Neuron (in vitro differentiated cells): ENCODE measurements at regions not wholly inside any gene's neighbourhood (a gene's known extent, or its start where the extent isn't known, plus 50 kb on each side); places are given as distances from the start of the nearest gene placed in this dataset.
A peak's percentile ranks its signal among the peaks of the same experiment; 100 is the strongest.
"Not testable (repeated sequence)": the region's sequence is repeated elsewhere in the genome, so short reads cannot be mapped to it uniquely, and the experiment has no call there.

Experiments used
- H2AFZ ChIP-seq: one replicate; pipeline ENCODE4 v1.6.1; 2013; ENCODE audit warnings: low read depth, mild to moderate bottlenecking, inconsistent platforms, low read length, moderate library complexity
- H3K27me3 ChIP-seq: one replicate; pipeline ENCODE4 v1.6.1; 2013; ENCODE audit warnings: low read length; ENCODE audit not compliant: insufficient read depth
- H3K36me3 ChIP-seq: one replicate; pipeline ENCODE4 v1.6.1; 2013; ENCODE audit warnings: low read length; ENCODE audit not compliant: insufficient read depth
- H3K4me1 ChIP-seq: one replicate; pipeline ENCODE4 v1.6.1; 2013; ENCODE audit warnings: low read length; ENCODE audit not compliant: insufficient read depth
- H3K4me3 ChIP-seq: 2 replicates; pipeline ENCODE4 v1.5.1; 2013; ENCODE audit warnings: mild to moderate bottlenecking, low read length, moderate library complexity
- H3K9me3 ChIP-seq: one replicate; pipeline ENCODE4 v1.6.1; 2013; ENCODE audit warnings: low read length

DNA sequence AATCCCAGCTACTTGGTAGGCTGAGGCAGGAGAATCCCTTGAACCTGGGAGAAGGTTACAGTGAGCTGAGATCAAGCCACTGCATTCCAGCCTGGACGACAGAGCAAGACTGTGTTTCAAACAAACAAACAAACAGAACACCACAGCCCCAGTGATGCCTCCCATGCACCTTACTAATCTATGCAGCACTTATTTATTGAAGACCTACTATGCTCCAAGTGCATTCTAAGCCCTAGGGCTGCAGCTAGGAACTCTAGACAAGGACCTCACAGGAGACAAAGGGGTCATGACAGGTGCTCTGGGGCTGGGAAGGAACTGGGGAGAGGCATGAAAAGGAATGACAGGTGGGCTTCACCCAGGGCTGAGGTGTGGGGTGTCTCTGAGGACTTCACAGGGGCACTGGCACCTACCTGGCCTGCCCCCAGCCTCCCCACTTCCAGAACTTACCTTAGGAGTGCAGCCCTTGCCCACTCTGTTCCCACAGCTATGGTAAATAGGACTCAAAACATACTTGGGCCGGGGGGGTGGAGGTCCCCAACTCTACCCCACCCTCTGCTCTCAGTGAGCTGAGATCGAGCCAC is 69.4 kb downstream of the C9orf50 start:
- Histone ChIP-seq H2AFZ (no peak overlapping the region), H3K4me3 (no peak overlapping the region), H3K4me1 (peaks cover 13% of the 10 kb centered on the region), H3K27me3 (no peaks in the 10 kb centered on the region), H3K36me3 (no peaks in the 10 kb centered on the region), H3K9me3 (no peaks in the 10 kb centered on the region)

DNA sequence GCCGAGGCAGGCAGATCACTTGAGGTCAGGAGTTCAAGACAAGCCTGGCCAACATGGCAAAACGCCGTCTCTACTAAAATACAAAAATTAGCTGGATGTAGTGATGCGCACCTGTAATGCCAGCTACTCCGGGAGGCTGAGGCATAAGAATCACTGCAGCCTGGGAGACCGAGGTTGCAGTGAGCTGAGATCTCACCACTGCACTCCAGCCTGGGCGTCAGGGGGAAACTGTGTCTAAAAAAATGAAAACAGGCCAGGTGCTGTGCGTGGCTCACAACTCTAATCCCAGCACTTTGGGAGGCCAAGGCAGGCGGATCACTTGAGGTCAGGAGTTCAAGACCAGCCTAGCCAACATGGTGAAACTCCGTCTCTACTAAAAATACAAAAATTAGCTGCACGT is 69.9 kb downstream of the C9orf50 start:
- H3K9me3 ChIP-seq, H2AFZ ChIP-seq, H3K36me3 ChIP-seq, H3K27me3 ChIP-seq, H3K4me1 ChIP-seq, H3K4me3 ChIP-seq: not testable (repeated sequence)

DNA sequence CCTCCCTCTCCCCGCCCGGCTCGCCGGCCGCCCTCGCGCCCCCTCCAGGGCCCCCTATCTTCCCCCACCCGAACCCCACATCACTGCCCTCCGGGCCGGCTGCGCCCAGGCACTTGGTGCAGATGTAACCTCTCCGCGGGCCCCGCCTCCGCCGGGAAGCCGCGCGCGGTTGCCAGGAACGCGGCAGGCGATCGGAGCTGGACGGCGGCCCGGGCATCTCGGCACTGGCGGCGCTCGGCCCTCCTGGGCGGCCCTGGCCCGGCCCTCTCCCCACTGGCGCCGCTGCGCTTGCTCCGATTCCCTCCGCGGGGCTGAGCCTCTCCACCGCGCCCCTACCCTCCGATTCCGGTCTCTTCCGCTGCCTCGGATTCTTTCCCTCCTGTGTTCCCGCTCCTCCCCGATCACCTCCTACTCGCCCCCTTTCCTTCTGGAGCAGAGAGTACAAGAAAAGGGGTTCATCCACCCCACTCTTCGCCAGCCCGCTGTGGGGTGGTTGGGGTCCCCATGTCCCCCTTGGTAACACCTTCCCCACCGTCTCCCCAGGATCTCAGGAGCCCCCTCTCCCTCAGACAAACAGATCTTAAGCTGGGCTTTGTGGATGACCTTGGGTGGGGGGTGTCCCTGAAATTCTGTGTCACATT is 70.6 kb downstream of the C9orf50 start:
- no peaks in the 10 kb centered on the region for H3K27me3 ChIP-seq
- no peaks in the 10 kb centered on the region for H3K9me3 ChIP-seq
- peaks cover under 1% of the 10 kb centered on the region for H3K4me1 ChIP-seq
- H3K4me3 ChIP-seq = no peak overlapping the region
- H3K36me3 ChIP-seq = no peaks in the 10 kb centered on the region
- peak overlapping the region; percentile 2 for H2AFZ ChIP-seq

DNA sequence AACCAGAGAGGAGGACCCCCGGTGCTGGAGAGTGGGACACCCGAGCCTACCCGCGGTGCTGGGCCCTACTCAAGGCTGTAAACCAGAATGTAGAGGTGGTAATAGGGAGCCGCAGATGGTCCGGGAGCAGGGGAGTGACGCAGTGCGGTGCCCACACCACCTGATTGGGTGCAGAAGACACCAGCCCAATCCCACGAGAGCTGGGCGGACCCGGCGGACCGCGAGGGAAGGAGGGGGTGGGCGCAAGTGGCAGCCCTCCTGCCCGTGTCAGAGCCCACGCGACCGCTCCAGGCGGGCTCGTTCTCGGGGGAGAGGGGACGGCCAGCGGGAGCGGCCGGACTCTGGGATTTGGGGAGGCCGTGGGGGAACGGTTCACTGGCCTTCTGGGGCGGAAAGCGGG is 71.2 kb downstream of the C9orf50 start:
- H3K9me3 ChIP-seq = no peaks in the 10 kb centered on the region
- no peaks in the 10 kb centered on the region for H3K4me1 ChIP-seq
- no peak overlapping the region for H3K4me3 ChIP-seq
- H3K27me3 ChIP-seq = no peaks in the 10 kb centered on the region
- H2AFZ ChIP-seq = no peak overlapping the region
- H3K36me3 ChIP-seq = no peaks in the 10 kb centered on the region

DNA sequence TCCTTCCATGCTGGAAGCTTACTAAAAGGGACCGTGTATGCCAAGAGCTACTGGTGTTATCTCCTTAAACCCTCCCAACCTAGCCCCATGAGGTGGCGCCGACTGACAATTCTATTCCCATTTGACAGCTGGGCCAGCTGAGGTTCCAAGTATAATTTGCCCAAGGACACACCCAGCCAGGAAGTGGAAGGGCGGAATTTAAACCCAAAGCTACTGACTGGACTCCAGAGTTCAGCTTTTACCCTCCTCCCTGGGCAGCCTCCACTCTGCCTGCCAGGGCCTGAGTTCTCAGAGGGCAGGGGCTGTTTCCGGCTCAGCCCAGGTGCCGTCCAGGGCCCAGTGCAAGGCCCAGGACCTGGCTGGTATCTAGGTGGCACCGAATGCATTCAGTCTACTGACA is 71.8 kb downstream of the C9orf50 start:
- H3K4me3 ChIP-seq = no peak overlapping the region
- H3K4me1 ChIP-seq = no peaks in the 10 kb centered on the region
- no peaks in the 10 kb centered on the region for H3K9me3 ChIP-seq
- H3K27me3 ChIP-seq = no peaks in the 10 kb centered on the region
- H3K36me3 ChIP-seq = no peaks in the 10 kb centered on the region
- no peak overlapping the region for H2AFZ ChIP-seq

DNA sequence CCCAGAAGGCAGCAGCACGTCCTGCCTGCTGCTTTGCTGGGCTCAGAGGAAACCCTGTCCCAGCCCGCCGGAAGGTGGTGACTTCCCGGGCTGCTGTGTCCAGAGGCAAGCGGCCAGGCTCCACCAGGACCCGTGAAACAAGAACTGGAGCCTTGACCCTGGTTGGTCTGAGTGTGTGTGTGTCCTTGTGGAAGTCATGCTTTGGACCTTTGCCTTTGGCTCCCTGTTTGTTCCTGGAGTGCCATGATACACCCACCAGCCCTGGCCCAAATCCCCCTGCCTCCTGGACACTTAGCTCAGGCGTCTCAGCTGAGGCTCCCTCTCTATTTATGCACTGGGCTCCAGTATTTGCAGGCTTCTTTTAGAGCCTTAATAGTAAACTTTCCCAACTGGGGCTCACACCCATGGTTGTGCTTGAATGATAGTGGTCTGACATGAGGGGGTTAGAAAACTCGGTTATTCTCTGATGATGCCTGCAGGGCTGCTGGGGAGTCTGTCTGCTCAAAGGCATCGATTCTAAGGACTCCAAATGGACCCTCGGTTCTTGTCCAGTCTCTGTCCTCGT is 72.2 kb downstream of the C9orf50 start:
- H3K4me1 ChIP-seq = no peaks in the 10 kb centered on the region
- no peaks in the 10 kb centered on the region for H3K27me3 ChIP-seq
- no peaks in the 10 kb centered on the region for H3K9me3 ChIP-seq
- H2AFZ ChIP-seq = no peak overlapping the region
- no peaks in the 10 kb centered on the region for H3K36me3 ChIP-seq
- H3K4me3 ChIP-seq = no peak overlapping the region

DNA sequence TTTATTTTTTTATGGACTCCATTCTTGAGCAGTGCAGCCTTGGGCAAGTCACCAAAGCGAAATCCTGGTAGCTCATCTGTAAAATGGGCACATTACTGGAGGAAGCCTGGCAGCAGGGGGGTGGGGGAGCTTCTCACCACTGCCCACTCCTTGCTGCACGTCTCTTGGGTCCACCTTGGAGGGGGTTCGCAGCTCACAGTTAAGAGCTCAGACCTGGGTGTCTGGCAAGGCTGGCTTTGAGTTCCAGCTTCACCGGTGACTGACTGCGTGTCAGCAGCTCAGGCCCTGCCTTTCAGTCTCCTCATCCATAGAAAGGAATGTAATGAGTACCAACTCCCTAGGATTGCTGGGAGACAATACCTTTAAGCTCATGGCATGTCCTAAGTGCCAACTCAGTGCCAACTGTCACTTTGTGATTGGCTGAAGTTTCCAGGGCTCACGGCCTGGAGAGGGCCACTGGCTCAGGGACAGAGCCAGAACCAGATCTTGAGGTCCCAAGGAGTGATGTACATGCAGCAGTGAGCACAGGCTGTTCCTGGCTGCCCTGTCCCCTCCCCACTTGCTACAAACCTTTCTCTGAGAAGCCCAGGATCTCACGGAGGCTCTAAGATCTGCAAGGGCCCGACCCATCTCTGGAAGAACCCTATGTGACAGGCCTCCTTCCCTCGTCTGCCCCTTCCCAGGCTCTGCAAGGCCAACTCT is 72.9 kb downstream of the C9orf50 start:
- no peaks in the 10 kb centered on the region for H3K36me3 ChIP-seq
- H3K4me3 ChIP-seq = no peak overlapping the region
- H2AFZ ChIP-seq = no peak overlapping the region
- H3K9me3 ChIP-seq = no peaks in the 10 kb centered on the region
- no peaks in the 10 kb centered on the region for H3K4me1 ChIP-seq
- H3K27me3 ChIP-seq = no peaks in the 10 kb centered on the region

DNA sequence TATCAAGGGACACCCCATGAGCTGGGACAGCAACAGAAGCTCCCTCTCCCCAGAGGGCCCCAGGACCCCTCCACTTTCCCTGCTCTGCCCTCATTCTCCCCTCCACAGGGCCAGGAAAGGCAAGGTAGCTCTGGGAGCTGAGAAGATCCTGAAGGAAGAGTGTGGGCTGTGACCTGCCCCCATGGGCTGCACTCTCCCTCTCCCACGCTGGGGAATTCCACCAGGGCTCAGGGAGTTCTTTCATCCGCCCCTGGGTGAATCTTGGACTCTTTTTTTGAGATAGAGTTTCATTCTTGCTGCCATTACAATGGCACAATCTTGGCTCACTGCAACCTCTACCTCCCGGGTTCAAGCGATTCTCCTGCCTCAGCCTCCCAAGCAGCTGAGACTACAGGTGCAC is 73.8 kb downstream of the C9orf50 start:
- no peaks in the 10 kb centered on the region for H3K27me3 ChIP-seq
- H3K9me3 ChIP-seq = no peaks in the 10 kb centered on the region
- no peaks in the 10 kb centered on the region for H3K4me1 ChIP-seq
- H2AFZ ChIP-seq = no peak overlapping the region
- no peaks in the 10 kb centered on the region for H3K36me3 ChIP-seq
- no peak overlapping the region for H3K4me3 ChIP-seq

DNA sequence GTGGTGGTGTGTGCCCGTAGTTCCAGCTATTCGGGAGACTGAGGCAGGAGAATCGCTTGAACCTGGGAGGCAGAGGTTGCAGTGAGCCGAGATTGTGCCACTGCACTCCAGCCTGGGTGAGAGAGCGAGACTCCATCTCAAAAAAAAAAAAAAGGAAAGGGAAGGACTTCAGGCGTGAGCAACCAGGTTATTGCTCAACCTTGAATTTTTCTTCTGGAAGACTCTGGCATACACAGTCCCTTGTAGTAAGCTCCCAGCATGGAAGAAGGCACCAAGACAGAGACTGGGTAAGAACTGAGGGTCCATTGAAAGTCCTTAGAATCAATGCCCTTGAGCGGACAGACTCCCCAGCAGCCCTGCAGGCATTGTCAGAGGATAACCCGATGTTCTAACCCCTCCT is 75.0 kb downstream of the C9orf50 start:
- not testable (repeated sequence) for H2AFZ ChIP-seq, H3K36me3 ChIP-seq, H3K4me1 ChIP-seq, H3K9me3 ChIP-seq, H3K27me3 ChIP-seq, H3K4me3 ChIP-seq

DNA sequence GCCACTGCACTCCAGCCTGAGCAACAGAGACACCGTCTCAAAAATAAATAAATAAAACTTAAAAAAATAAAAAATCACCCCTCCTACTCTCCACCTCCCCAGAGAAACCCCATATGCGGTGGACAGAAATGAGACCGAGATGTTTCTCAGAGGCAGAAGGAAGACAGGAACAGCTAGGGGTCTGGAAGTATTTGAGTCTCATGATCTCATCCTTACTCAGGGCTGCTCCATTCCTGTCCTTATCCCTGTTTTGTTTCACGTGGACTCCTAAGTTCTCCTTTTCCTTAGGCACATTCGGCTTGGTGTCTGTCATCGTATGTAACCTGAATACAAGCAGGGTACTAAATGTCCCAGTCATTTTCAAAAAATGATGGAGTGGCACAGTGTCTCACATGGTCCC is 76.1 kb downstream of the C9orf50 start:
- H3K4me3 ChIP-seq = no peak overlapping the region
- H3K27me3 ChIP-seq = no peaks in the 10 kb centered on the region
- no peaks in the 10 kb centered on the region for H3K36me3 ChIP-seq
- no peak overlapping the region for H2AFZ ChIP-seq
- no peaks in the 10 kb centered on the region for H3K4me1 ChIP-seq
- no peaks in the 10 kb centered on the region for H3K9me3 ChIP-seq

DNA sequence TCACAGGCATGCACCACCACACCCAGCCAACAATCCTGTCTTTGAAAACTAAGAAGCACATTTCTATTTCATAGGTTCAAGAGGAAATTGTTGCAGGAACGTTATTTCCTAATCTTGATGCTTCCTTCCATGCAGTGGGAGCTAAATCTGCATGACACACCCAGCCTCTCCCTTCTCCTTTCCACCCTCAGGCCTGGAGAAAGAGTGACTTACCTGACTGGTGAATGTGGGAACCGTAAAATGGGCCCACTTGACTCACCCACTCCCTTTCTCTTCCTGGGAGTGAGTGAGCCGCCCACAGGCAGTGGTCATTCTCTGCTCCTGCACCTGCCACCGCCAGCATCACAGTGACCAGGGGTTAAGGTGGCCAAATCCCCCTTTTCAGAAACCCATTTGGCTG is 78.2 kb downstream of the C9orf50 start:
- Histone ChIP-seq H3K4me3 (no peak overlapping the region), H3K36me3 (no peaks in the 10 kb centered on the region), H3K9me3 (peaks cover 3% of the 10 kb centered on the region), H2AFZ (no peak overlapping the region), H3K27me3 (no peaks in the 10 kb centered on the region), H3K4me1 (no peaks in the 10 kb centered on the region)

DNA sequence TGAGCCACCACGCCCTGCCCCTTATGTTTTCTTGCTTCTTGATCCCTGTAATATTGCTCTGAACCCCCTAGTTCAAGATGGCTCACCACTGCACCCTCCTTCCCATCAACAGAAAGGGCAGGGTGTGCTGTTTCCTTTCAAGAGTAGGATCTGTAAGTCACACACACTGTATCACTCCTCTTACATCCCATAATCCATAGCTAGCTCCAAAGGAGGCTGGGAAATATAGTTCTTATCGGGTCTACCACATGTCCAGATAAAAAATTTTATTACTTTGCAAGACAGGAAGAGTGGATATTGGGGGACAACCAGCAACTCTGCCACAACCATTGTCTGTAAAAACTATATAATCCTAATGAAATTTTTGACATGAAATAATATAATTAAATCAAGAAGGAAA is 79.6 kb downstream of the C9orf50 start:
- Histone ChIP-seq H3K4me1 (no peaks in the 10 kb centered on the region), H3K36me3 (no peaks in the 10 kb centered on the region), H2AFZ (no peak overlapping the region), H3K4me3 (no peak overlapping the region), H3K9me3 (peaks cover 3% of the 10 kb centered on the region), H3K27me3 (no peaks in the 10 kb centered on the region)

DNA sequence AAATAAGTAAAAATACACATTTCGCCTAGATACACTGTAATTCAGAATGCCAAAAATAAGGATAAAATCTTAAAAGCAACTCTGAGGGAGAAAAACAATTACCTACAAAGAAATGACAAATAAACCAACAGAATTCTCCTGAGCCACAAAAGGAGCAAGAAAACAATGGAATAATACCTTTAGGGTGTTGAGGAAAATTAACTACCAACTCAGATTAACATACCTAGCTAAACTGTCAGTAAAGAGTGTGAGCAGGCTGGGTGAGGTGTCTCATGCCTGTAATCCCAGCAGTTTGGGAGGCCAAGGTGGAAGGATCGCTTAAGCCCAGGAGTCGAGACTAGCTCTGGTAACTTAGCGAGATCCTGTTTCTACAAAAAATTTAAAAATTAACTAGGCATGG is 81.5 kb downstream of the C9orf50 start:
- no peaks in the 10 kb centered on the region for H3K27me3 ChIP-seq
- H3K4me1 ChIP-seq = no peaks in the 10 kb centered on the region
- no peaks in the 10 kb centered on the region for H3K36me3 ChIP-seq
- peaks cover 3% of the 10 kb centered on the region for H3K9me3 ChIP-seq
- H2AFZ ChIP-seq = no peak overlapping the region
- H3K4me3 ChIP-seq = no peak overlapping the region
